WTC11 (cell line): ENCODE measurements at regions not wholly inside any gene's neighbourhood (a gene's known extent, or its start where the extent isn't known, plus 50 kb on each side); places are given as distances from the start of the nearest gene placed in this dataset.

Experiments used
- ATAC-seq: fragments of 200-7000 bp; cut with Tn5 transposase; 2 replicates; pipeline ENCODE4 v1.10.0; 2021; ENCODE audit warnings: mild to moderate bottlenecking, moderate library complexity
- CTCF ChIA-PET: fragments of 300-600 bp; sonication (Branson Sonifier 250); formaldehyde crosslinking; loops from one replicate; lab custom pipeline; 2021; ENCODE audit warnings: antibody characterized with exemption; lab: Charles Lee
- POLR2A ChIA-PET: fragments of 350-600 bp; sonication (Branson Sonifier 250); formaldehyde crosslinking; loops from one replicate; lab custom pipeline; 2021; ENCODE audit warnings: antibody characterized with exemption; lab: Charles Lee
- DNase-seq: peaks from one replicate; pipeline ENCODE4 v3.0.0; 2021; ENCODE audit warnings: low spot score
- H3K27ac Mint-ChIP-seq: 2 replicates; pipeline ENCODE4 v1.8.0; 2021; ENCODE audit warnings: mixed read lengths
- H3K27me3 Mint-ChIP-seq: 2 replicates; pipeline ENCODE4 v1.8.0; 2021; ENCODE audit warnings: low read depth, mild to moderate bottlenecking, moderate library complexity, mixed read lengths
- H3K36me3 Mint-ChIP-seq: 2 replicates; pipeline ENCODE4 v1.8.0; 2021; ENCODE audit warnings: mixed read lengths
- H3K4me1 Mint-ChIP-seq: 2 replicates; pipeline ENCODE4 v1.8.0; 2022; ENCODE audit warnings: mixed read lengths
- H3K4me3 Mint-ChIP-seq: 2 replicates; pipeline ENCODE4 v1.8.0; 2021; ENCODE audit warnings: mild to moderate bottlenecking, moderate library complexity, mixed read lengths
- H3K9me3 Mint-ChIP-seq: 2 replicates; pipeline ENCODE4 v1.8.0; 2021; ENCODE audit warnings: mixed read lengths
- AR ChIP-seq: fragments of 250-450 bp; sonication (Bioruptor Pico); IDR thresholded peaks from 2 replicates; pipeline ENCODE4 v1.9.0; 2021; ENCODE audit warnings: mild to moderate bottlenecking
- ATF1 ChIP-seq: sonication (generic); formaldehyde crosslinking; IDR thresholded peaks from 2 replicates; pipeline ENCODE4 v1.8.1; 2023; ENCODE audit warnings: mild to moderate bottlenecking, moderate library complexity, missing genetic modification reagents
- EMX1 ChIP-seq: fragments of 250-450 bp; sonication (Bioruptor Pico); IDR thresholded peaks from 2 replicates; pipeline ENCODE4 v1.8.0; 2021; ENCODE audit warnings: mild to moderate bottlenecking
- ESRRA ChIP-seq: sonication (generic); formaldehyde crosslinking; IDR thresholded peaks from 2 replicates; pipeline ENCODE4 v1.8.1; 2022; ENCODE audit warnings: mild to moderate bottlenecking, missing genetic modification reagents, borderline replicate concordance
- IRF2 ChIP-seq: sonication (generic); formaldehyde crosslinking; IDR thresholded peaks from 2 replicates; pipeline ENCODE4 v1.8.0; 2022; ENCODE audit warnings: low read depth, missing genetic modification reagents, borderline replicate concordance
- MLX ChIP-seq: sonication (generic); formaldehyde crosslinking; IDR thresholded peaks from 2 replicates; pipeline ENCODE4 v1.8.1; 2023; ENCODE audit warnings: mild to moderate bottlenecking, missing genetic modification reagents, moderate library complexity
- NFYB ChIP-seq: sonication (generic); formaldehyde crosslinking; conservative IDR thresholded peaks from 2 replicates; pipeline ENCODE4 v1.8.0; 2022; ENCODE audit warnings: low read depth, missing genetic modification reagents
- PRRX2 ChIP-seq: fragments of 250-450 bp; sonication (Bioruptor Pico); IDR thresholded peaks from 2 replicates; pipeline ENCODE4 v1.8.0; 2021; ENCODE audit warnings: mild to moderate bottlenecking
- TCF7 ChIP-seq: sonication (generic); formaldehyde crosslinking; IDR thresholded peaks from 2 replicates; pipeline ENCODE4 v1.8.0; 2022; ENCODE audit warnings: mild to moderate bottlenecking, low read depth, missing genetic modification reagents, moderate library complexity
- ZBTB21 ChIP-seq: sonication (generic); formaldehyde crosslinking; IDR thresholded peaks from 2 replicates; pipeline ENCODE4 v1.8.1; 2023; ENCODE audit warnings: mild to moderate bottlenecking, missing genetic modification reagents, borderline replicate concordance
- ZNF219 ChIP-seq: sonication (generic); formaldehyde crosslinking; IDR thresholded peaks from 2 replicates; pipeline ENCODE4 v1.8.0; 2023; ENCODE audit warnings: missing genetic modification reagents, mild to moderate bottlenecking, borderline replicate concordance
- ZNF232 ChIP-seq: sonication (generic); formaldehyde crosslinking; IDR thresholded peaks from 2 replicates; pipeline ENCODE4 v1.8.0; 2022; ENCODE audit warnings: mild to moderate bottlenecking, missing genetic modification reagents
- ZNF317 ChIP-seq: sonication (generic); formaldehyde crosslinking; IDR thresholded peaks from 2 replicates; pipeline ENCODE4 v1.8.1; 2023; ENCODE audit warnings: low read depth, mild to moderate bottlenecking, moderate library complexity, missing genetic modification reagents, borderline replicate concordance
- ZNF396 ChIP-seq: fragments of 250-450 bp; sonication (Bioruptor Pico); IDR thresholded peaks from 2 replicates; pipeline ENCODE4 v1.8.0; 2021; ENCODE audit warnings: mild to moderate bottlenecking, moderate library complexity, borderline replicate concordance
- ZNF532 ChIP-seq: fragments of 250-450 bp; sonication (Bioruptor Pico); IDR thresholded peaks from 2 replicates; pipeline ENCODE4 v1.9.0; 2021; ENCODE audit warnings: mild to moderate bottlenecking, borderline replicate concordance
- TF ChIP-seq, protein P1 (sequence below): sonication (generic); formaldehyde crosslinking; IDR thresholded peaks from 2 replicates; pipeline ENCODE4 v1.8.0; 2022; ENCODE audit warnings: missing genetic modification reagents
- TF ChIP-seq, protein P2 (sequence below): sonication (generic); formaldehyde crosslinking; conservative IDR thresholded peaks from 2 replicates; pipeline ENCODE4 v1.8.1; 2022; ENCODE audit warnings: mild to moderate bottlenecking, missing genetic modification reagents
- TF ChIP-seq, protein P3 (sequence below): sonication (generic); formaldehyde crosslinking; IDR thresholded peaks from 2 replicates; pipeline ENCODE4 v1.8.1; 2022; ENCODE audit warnings: low read depth, mild to moderate bottlenecking, moderate library complexity, missing genetic modification reagents, borderline replicate concordance
- TF ChIP-seq, protein P4 (sequence below): sonication (generic); formaldehyde crosslinking; IDR thresholded peaks from 2 replicates; pipeline ENCODE4 v1.8.1; 2023; ENCODE audit warnings: mild to moderate bottlenecking, moderate library complexity, missing genetic modification reagents

DNA sequence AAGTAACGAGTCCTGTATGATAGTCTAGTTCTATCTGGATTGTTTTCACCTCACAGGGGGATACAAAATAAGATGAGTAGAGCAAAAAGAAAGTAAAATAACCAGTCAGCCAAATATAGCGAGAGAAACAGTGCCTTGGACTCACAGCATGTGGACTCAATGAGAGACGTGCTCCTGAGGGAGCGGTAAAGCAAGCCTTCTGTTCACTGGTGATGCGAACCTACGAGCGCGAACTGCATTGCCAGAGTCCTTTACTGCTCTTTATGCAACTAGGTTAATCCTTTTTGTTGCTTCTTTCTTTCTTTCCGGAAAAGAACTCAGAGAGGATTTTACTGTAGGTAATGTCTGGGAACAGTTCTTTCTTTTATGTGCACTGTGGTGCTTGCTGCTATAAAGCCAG, 132.7 kb downstream of the ANXA1 start:
- no peaks in the 10 kb centered on the region for H3K27me3 Mint-ChIP-seq
- DNase-seq (no peak), ATAC-seq (no peak)
- H3K4me3 Mint-ChIP-seq, result no peak overlapping the region
- no peaks in the 10 kb centered on the region for H3K9me3 Mint-ChIP-seq
- POLR2A ChIA-PET, result no interaction called here
- H3K36me3 Mint-ChIP-seq, result no peaks in the 10 kb centered on the region
- 0 out of 2 replicates have a peak, but pooled peaks cover 4% of the 10 kb centered on the region for H3K4me1 Mint-ChIP-seq
- H3K27ac Mint-ChIP-seq, result no peak overlapping the region
- no peak for TF ChIP-seq ZNF317
- TF ChIP-seq ZNF219 (CRISPR knock-in tag), result no peak
- no peak for TF ChIP-seq AR (CRISPR knock-in tag)
- TF ChIP-seq ZBTB21 (CRISPR knock-in tag), result no peak
- TF ChIP-seq PRRX2 (CRISPR knock-in tag), result no peak
- TF ChIP-seq, protein P1, sequence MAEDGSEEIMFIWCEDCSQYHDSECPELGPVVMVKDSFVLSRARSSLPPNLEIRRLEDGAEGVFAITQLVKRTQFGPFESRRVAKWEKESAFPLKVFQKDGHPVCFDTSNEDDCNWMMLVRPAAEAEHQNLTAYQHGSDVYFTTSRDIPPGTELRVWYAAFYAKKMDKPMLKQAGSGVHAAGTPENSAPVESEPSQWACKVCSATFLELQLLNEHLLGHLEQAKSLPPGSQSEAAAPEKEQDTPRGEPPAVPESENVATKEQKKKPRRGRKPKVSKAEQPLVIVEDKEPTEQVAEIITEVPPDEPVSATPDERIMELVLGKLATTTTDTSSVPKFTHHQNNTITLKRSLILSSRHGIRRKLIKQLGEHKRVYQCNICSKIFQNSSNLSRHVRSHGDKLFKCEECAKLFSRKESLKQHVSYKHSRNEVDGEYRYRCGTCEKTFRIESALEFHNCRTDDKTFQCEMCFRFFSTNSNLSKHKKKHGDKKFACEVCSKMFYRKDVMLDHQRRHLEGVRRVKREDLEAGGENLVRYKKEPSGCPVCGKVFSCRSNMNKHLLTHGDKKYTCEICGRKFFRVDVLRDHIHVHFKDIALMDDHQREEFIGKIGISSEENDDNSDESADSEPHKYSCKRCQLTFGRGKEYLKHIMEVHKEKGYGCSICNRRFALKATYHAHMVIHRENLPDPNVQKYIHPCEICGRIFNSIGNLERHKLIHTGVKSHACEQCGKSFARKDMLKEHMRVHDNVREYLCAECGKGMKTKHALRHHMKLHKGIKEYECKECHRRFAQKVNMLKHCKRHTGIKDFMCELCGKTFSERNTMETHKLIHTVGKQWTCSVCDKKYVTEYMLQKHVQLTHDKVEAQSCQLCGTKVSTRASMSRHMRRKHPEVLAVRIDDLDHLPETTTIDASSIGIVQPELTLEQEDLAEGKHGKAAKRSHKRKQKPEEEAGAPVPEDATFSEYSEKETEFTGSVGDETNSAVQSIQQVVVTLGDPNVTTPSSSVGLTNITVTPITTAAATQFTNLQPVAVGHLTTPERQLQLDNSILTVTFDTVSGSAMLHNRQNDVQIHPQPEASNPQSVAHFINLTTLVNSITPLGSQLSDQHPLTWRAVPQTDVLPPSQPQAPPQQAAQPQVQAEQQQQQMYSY (CRISPR knock-in tag), result no peak
- TF ChIP-seq EMX1 (CRISPR knock-in tag), result no peak
- no peak for TF ChIP-seq IRF2
- CTCF ChIA-PET, result no interaction called here

GRCh38 chr9:73294336-73294735, 142.7 kb downstream of the ANXA1 start:
- H3K27ac Mint-ChIP-seq, result no peak overlapping the region
- no peak for DNase-seq
- peaks cover 19% of the 10 kb centered on the region for H3K36me3 Mint-ChIP-seq
- 0 out of 2 replicates have a peak, but pooled peaks cover 4% of the 10 kb centered on the region for H3K4me1 Mint-ChIP-seq
- peaks cover 26% of the 10 kb centered on the region for H3K9me3 Mint-ChIP-seq
- H3K4me3 Mint-ChIP-seq, result no peak overlapping the region
- no peak for ATAC-seq
- TF ChIP-seq ZNF396 (CRISPR knock-in tag), result no peak
- TF ChIP-seq ZNF317, result no peak
- no peak for TF ChIP-seq MLX (CRISPR knock-in tag)
- no peak for TF ChIP-seq ATF1
- no peak for TF ChIP-seq ESRRA
- no peak for TF ChIP-seq IRF2
- TF ChIP-seq, protein P2, sequence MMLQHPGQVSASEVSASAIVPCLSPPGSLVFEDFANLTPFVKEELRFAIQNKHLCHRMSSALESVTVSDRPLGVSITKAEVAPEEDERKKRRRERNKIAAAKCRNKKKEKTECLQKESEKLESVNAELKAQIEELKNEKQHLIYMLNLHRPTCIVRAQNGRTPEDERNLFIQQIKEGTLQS (CRISPR knock-in tag), result no peak
- no peak for TF ChIP-seq ZNF232 (CRISPR knock-in tag)
- TF ChIP-seq TCF7 (CRISPR knock-in tag), result no peak
- CTCF ChIA-PET, result no interaction called here
- H3K27me3 Mint-ChIP-seq, result no peaks in the 10 kb centered on the region
- POLR2A ChIA-PET, result no interaction called here

- no peaks in the 10 kb centered on the region for H3K36me3 Mint-ChIP-seq
- H3K4me3 Mint-ChIP-seq, result no peak overlapping the region
- ChIA-PET CTCF (no interaction called here), POLR2A (no interaction called here)
- ATAC-seq (no peak), DNase-seq (no peak)
- H3K4me1 Mint-ChIP-seq, result no peaks in the 10 kb centered on the region
- H3K9me3 Mint-ChIP-seq, result peaks cover 4% of the 10 kb centered on the region
- no peaks in the 10 kb centered on the region for H3K27me3 Mint-ChIP-seq
- H3K27ac Mint-ChIP-seq, result no peak overlapping the region
- TF ChIP-seq NFYB (CRISPR knock-in tag) (no peak), ZNF532 (CRISPR knock-in tag) (no peak)
- TF ChIP-seq, protein P3, sequence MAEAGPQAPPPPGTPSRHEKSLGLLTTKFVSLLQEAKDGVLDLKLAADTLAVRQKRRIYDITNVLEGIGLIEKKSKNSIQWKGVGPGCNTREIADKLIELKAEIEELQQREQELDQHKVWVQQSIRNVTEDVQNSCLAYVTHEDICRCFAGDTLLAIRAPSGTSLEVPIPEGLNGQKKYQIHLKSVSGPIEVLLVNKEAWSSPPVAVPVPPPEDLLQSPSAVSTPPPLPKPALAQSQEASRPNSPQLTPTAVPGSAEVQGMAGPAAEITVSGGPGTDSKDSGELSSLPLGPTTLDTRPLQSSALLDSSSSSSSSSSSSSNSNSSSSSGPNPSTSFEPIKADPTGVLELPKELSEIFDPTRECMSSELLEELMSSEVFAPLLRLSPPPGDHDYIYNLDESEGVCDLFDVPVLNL (CRISPR knock-in tag), result no peak
- TF ChIP-seq, protein P4, sequence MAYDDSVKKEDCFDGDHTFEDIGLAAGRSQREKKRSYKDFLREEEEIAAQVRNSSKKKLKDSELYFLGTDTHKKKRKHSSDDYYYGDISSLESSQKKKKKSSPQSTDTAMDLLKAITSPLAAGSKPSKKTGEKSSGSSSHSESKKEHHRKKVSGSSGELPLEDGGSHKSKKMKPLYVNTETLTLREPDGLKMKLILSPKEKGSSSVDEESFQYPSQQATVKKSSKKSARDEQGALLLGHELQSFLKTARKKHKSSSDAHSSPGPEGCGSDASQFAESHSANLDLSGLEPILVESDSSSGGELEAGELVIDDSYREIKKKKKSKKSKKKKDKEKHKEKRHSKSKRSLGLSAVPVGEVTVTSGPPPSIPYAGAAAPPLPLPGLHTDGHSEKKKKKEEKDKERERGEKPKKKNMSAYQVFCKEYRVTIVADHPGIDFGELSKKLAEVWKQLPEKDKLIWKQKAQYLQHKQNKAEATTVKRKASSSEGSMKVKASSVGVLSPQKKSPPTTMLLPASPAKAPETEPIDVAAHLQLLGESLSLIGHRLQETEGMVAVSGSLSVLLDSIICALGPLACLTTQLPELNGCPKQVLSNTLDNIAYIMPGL (CRISPR knock-in tag), result no peak
These were observed 174.3 kb downstream of the ANXA1 start for GRCh38 chr9:73325983-73326382.
